ENCODE measurements at regions not wholly inside any gene's neighbourhood (a gene's known extent, or its start where the extent isn't known, plus 50 kb on each side); places are given as distances from the start of the nearest gene placed in this dataset.

GRCh38 chr1:59155351-59155750 is 141.5 kb upstream of the FGGY start:
- TF ChIP-seq CTCF (IDR thresholded peaks at IDR 0.05), result no peak
- no peak for TF ChIP-seq POLR2A (IDR thresholded peaks at IDR 0.05)
- TF ChIP-seq EP300 (IDR thresholded peaks at IDR 0.05), result no peak

Data from tibial nerve (tissue), 4 donors.